Fibroblast of the conjunctiva (primary cell): ENCODE measurements at regions not wholly inside any gene's neighbourhood (a gene's known extent, or its start where the extent isn't known, plus 50 kb on each side); places are given as distances from the start of the nearest gene placed in this dataset.
"Not testable (repeated sequence)": the region's sequence is repeated elsewhere in the genome, so short reads cannot be mapped to it uniquely, and the experiment has no call there.

Experiments
- DNase-seq: peaks from one replicate; pipeline ENCODE4 v3.0.0-alpha.2; 2010; ENCODE audit warnings: low read depth

DNA sequence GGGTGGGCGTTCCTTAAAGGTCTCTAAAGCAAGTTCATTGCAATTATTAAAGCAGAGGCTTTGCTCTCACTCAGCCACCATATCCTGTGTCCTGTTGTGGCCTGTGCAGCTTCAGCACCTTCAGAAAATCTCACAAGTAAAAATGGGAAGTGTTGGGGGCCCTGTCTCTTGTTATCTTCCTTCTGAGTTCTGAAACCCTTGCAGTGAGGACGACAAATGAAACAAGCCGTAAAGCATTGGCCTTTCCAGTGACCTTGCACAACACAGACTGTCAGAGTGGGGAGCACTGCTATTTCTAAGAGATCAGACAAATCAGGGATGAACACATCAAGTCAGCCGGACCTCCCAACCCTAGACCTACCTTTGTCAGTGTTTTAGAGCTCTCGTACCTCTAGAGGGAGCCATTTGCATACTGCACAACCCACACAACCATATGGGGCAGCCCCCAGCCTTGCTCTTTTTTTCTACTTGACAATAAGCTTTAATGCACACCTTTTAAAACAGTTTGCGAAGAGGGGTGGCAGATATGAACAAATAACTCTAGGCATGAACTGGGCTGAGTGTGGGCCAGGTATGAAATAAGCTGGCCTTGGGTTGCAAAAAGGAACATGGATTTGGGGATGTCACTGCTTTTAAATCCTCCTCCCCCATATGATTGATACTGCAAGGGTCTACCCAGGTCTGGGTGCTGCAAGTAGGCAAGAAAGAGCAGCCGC is 89.8 kb downstream of the KATNIP start:
- peak; percentile 47 for DNase-seq

GRCh38 chr16:27640277-27640600 is 90.3 kb downstream of the KATNIP start:
- DNase-seq, result no peak

DNA sequence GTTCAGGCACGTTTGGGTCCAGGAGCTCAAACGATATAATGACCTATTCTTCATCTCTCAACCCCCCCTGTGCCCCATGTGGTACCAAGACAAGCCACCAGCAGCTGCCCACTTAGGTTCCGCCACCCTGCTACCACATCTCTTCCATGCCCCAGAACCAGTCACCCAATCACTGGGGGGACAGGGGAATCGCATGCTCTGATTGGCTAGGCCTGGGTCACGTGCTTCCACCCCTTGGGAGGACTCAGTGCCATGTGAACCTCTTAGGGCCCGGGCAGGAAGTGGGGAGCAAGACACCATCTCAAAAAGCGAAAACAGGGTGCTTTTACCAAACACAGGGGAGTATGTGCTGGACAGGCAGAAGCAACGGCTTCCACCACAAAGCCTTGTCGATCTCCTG is 91.3 kb downstream of the KATNIP start:
- no peak for DNase-seq

DNA sequence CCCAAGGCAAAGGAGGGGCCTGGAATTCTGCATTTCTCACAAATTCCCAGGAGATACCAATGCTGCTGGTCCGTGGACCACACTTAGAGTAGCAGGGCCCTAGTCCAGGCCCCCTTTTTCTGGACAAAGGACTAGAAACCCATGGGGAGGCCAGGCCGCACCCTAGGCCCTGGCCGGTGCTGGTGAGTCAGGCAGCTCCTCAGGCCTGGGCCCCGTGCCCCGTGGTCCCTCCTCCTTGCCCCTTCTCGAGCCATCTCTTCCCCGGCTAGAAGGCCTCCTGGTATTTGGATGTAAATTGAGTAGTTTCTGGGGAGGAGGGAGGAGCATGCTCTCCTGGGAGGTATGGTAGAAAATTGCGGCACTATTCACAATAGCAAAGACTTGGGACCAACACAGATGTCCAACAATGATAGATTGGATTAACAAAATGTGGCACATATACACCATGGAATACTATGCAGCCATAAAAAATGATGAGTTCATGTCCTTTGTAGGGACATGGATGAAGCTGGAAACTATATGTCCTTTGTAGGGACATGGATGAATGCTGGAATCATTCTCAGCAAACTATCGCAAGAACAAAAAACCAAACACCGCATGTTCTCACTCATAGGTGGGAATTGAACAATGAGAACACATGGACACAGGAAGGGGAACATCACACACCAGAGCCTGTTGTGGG is 91.9 kb downstream of the KATNIP start:
- DNase-seq, result not testable (repeated sequence)

- DNase-seq, result peak; percentile 9
These were observed 92.8 kb downstream of the KATNIP start for GRCh38 chr16:27642756-27643155.

DNA sequence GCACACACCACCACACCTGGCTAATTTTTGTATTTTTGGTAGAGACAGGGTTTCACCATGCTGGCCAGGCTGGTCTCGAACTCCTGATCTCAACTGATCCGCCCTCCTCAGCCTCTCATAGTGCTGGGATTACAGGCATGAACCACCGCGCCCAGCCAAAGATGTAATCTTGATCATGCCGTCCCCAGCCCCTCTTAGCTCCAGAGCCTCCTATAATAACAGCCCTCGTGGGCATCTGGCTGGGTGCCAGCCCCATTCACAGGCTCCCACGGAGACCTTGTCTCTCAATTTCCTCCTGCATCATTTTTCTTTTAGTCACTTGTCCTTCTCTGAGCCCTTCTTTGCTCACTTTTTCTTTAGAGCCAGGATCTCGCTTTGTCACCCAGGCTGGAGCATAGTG is 94.2 kb downstream of the KATNIP start:
- no peak for DNase-seq

DNA sequence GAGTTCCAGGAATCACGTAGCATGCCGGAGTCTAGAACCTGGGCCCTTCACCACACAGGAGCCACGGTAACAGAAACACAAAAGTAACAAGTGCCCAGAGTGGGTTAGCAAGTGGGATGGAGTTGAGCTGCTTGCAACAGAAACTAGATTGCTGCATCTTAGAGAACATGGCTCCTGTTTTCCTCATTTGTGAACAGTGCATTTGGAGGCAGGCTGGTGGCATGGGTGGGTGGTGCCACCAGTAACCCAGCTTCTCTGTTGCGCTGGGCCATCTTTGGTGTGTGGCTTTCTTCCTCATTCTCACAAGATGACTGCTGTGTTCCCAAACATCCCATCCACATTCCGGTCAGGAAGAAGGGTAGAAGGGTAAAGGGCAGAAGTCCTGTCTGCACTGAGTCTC is 95.5 kb downstream of the KATNIP start:
- DNase-seq, result no peak

DNA sequence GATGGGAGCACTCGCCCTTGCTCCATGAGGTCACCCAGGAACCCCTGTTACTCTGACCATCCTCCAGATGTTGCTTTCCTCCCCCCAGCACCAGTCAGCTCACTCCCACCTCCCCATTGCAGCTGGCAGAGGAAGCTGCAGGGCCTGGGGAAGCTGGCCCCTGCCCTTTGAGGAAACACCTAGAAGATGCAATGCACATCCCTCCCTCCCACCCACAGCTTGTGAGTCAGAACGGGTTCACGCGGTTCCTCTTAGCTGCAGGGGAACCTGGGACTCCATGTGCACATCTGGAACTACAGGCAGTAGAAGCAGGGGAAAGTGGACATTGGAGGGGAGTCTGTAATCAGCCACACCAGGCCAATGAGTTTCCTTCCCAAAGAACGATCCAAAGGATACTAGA is 96.9 kb downstream of the KATNIP start:
- DNase-seq, result no peak

- DNase-seq, result no peak
These were observed 99.1 kb downstream of the KATNIP start for GRCh38 chr16:27649021-27649420.

DNA sequence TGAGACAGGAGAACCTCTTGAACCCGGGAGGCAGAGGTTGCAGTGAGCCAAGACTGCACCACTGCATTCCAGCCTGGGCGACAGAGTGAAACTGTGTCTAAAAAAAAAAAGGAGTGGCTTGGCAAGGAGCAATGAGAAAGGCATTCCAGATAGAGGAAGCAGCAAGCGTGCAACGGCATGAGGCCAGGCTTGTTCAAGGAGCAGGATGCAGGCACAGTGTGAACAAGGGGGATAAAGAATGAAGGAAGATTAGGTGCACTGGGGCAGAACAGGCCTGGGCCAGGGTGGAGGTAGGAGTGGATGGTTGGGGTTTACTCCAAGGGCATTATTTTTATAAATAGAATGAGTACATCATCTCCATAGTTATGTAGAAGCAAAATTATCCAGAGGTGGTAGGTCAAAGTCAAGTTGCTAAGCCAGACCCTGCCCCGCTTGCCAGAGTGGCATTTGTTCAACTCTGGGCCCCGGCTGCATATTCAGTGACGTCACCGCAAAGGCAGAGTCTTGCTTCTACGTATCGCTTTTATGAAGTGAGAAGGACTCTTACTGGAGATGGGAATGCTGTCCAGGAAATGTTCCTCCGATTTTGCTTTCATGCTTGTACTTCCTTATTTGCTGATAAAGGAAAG is 100.2 kb downstream of the KATNIP start:
- DNase-seq, result no peak

DNA sequence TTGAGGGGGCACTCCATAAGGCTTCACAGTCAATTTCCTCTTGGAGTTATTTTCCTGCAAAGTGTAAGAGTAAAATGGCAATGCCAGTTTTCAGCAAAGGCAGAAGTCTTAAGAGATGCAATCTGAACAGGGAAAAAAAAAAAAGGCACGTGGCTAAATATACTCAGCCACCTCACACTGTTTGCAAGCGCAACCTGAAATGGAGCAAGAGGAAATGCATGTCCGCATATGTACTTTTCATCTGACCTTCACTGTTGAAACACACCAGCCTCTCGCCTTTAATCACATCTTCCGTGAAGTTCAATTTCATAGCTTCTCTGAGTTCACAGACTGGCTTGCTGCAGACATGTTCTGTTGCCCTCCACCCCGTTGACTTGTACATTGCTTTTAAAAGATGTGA is 101.4 kb downstream of the KATNIP start:
- no peak for DNase-seq

GRCh38 chr16:27657811-27658210 is 107.9 kb downstream of the KATNIP start:
- no peak for DNase-seq

- DNase-seq, result no peak
These were observed 110.6 kb downstream of the KATNIP start for GRCh38 chr16:27660507-27660906.

GRCh38 chr16:27663235-27663634 is 113.3 kb downstream of the KATNIP start:
- not testable (repeated sequence) for DNase-seq

GRCh38 chr16:27665881-27666280 is 115.9 kb downstream of the KATNIP start:
- no peak for DNase-seq

DNA sequence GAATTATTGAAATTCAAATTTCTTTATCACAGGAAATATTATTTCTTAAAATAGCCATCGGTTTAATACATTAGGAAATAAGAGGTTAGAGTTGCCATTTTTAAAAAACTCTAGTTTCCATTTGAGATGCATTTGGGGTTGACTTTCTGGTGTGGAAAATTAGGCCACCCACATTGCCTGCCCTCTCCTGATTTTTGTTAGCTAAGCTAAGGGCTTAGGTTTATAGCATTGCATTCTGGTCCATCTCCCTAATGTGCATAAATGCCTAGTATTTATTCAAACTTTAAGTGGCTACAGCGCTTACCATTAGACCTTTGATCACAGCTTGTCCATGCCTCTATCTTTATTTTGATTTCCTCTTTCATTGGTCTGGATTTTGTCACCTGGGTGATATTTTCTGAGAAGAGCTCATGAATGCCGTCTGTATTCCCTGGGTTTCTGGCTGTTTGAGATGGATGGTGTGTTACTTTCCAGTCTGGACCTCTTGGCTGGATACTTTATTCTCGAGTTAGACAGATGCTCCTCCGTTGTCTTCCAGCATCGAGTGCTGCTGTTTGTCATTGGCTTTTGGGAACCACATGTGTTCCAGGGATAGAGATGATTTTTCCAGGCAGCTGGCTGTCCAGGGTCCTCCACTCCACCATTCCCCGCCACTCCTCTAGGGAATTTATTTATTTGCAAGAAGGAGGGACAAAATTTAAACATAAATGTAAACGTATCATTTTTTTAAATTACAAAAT is 120.3 kb downstream of the KATNIP start:
- no peak for DNase-seq

DNA sequence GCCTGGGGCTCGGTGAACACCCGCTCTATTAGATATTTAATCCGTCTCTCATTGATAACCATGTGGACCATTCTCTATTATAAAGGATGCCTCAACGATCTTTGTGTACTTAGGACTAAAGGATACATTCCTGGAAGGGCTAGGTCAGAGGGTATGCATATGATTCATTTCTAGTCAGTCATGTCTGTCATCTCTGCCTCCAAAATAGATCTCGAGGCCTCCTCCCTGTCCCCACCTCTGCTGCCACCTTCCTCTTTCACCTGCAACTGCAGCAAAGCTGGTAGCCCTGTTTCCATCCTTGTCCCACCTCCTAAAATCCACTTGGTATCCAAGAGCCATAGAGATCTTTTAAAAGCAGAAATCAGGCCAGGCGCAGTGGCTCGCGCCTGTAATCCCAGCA is 121.5 kb downstream of the KATNIP start:
- DNase-seq, result no peak

GRCh38 chr16:27676839-27677238 is 126.9 kb downstream of the KATNIP start:
- DNase-seq, result no peak

DNA sequence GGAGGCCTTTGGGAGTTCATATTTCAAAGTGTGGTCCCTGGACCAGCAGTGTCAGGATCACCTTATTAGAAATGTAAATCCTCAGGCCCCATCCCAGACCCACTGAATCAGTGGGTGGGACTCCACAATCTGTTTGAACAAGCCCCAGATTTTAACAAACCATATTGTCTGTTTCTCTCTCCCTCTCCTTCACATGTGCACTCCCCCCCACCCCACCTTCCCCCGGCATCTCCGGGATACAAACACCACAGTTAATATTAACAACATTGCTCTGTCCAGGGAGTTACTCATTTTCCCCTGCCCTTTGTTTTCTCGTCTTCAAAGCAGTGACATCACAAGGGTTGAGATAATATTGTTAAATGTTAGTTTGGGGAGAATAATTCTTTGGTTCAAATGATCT is 127.3 kb downstream of the KATNIP start:
- no peak for DNase-seq

GRCh38 chr16:27678955-27679354 is 129.0 kb downstream of the KATNIP start:
- DNase-seq, result no peak

DNA sequence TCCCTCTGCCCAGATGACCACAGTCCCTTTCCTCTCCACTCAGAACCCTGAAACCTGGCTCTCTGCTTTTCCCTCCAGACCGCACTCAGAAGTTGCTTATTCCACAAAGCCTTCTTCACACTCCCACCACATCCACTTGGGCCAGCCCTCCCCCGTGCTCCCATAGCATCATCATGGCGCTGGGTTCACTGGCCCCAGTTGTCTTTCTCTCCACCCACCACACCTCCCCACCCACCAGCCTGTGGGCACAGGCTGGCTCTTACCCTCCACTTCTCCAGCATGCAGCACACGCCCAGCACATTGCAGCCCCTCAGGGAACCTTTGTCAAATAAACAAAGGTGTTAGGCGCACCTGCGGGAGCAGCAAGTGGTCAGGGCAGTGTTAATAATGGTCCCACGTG is 130.0 kb downstream of the KATNIP start:
- no peak for DNase-seq

DNA sequence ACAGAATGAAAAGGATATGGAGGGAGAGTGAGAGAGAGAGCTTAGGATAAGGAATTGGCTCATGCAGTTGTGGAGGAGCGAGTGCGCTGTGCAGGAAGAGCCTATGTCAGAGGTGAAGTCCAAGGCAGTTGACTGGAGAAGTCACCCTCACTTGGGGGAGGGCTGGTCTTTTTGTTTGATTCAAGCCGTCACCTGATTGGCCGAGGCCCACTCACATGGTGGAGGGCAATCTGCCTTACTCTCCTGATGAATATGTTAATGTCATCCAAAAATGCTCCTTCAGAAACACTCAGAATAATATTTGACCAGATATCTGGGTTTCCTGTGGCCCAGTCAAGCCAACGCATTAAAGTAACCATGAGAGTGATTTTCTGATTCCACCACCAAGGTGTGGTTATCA is 131.7 kb downstream of the KATNIP start:
- no peak for DNase-seq

DNA sequence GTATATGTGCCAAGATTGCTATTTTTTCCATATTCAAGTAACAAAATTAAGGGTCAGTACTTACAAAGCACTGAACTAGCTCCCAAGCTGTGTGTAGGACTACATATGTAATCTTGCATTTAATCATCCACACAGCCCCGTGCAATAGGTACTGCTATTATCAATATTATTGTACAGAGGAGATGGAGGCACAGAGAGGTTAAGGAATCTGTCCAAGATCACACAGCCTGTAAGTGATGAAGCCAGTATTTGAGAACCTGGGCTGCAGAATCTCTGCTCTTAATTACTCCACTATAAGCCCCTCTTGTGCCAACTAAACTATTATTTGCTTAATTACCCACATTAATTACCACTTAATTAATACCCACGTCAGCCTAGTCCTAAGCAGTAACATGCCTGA is 134.1 kb downstream of the KATNIP start:
- no peak for DNase-seq
